ENCODE measurements at regions not wholly inside any gene's neighbourhood (a gene's known extent, or its start where the extent isn't known, plus 50 kb on each side); places are given as distances from the start of the nearest gene placed in this dataset.
A peak's percentile ranks its signal among the peaks of the same experiment; 100 is the strongest.

- DNase-seq: no peak
- Histone ChIP-seq H3K4me3 (no peak overlapping the region), H3K36me3 (ENCODE audit: control insufficient read depth in 4 of 4, insufficient read depth in 4 of 4, low read length in 4 of 4) (no peaks in the 10 kb centered on the region), H3K9me3 (ENCODE audit: control insufficient read depth in 4 of 4, insufficient read depth in 3 of 4, low read length in 3 of 4) (no peaks in the 10 kb centered on the region), H3K27ac (ENCODE audit: low read depth in 1 of 2, low read length in 1 of 2) (no peak overlapping the region), H3K4me1 (ENCODE audit: control insufficient read depth in 5 of 5, insufficient read depth in 5 of 5, low read length in 5 of 5) (no peaks in the 10 kb centered on the region), H3K9ac (ENCODE audit: insufficient read depth in 1 of 2, low read length in 2 of 2) (no peak overlapping the region), H3K27me3 (ENCODE audit: control insufficient read depth in 3 of 3, insufficient read depth in 3 of 3, low read length in 2 of 3) (no peaks in the 10 kb centered on the region)
- no peak for TF ChIP-seq CTCF (IDR thresholded peaks at IDR 0.05; ENCODE audit: control extremely low read depth, extremely low read depth)
- ATAC-seq (ENCODE audit: insufficient read depth, low FRiP score): no peak
- 66 to 67% methylated on average over 2 of the region's 2 CpGs for WGBS, 2 donors
Observed at GRCh38 chr13:54185101-54185500, 1156.5 kb downstream of the OLFM4 start.

- H3K36me3 ChIP-seq (ENCODE audit: control insufficient read depth in 4 of 4, insufficient read depth in 4 of 4, low read length in 4 of 4): no peaks in the 10 kb centered on the region
- no peaks in the 10 kb centered on the region for H3K4me1 ChIP-seq (ENCODE audit: control insufficient read depth in 5 of 5, insufficient read depth in 5 of 5, low read length in 5 of 5)
- H3K9ac ChIP-seq (ENCODE audit: insufficient read depth in 1 of 2, low read length in 2 of 2): no peak overlapping the region
- no peak overlapping the region for H3K27ac ChIP-seq (ENCODE audit: low read depth in 1 of 2, low read length in 1 of 2)
- DNase-seq: peak; percentile 6 to 29 (median 12)
- no peaks in the 10 kb centered on the region for H3K9me3 ChIP-seq (ENCODE audit: control insufficient read depth in 4 of 4, insufficient read depth in 3 of 4, low read length in 3 of 4)
- WGBS, 2 donors: 53 to 61% methylated on average over 1 of the region's 1 CpG
- ATAC-seq (ENCODE audit: insufficient read depth, low FRiP score): no peak
- H3K4me3 ChIP-seq: no peak overlapping the region
- no peak for TF ChIP-seq CTCF (IDR thresholded peaks at IDR 0.05; ENCODE audit: control extremely low read depth, extremely low read depth)
- H3K27me3 ChIP-seq (ENCODE audit: control insufficient read depth in 3 of 3, insufficient read depth in 3 of 3, low read length in 2 of 3): no peaks in the 10 kb centered on the region
Observed at GRCh38 chr13:54185785-54186184, 1157.2 kb downstream of the OLFM4 start.

GRCh38 chr13:54187461-54187860 is 1158.8 kb downstream of the OLFM4 start:
- Histone ChIP-seq H3K4me1 (ENCODE audit: control insufficient read depth in 5 of 5, insufficient read depth in 5 of 5, low read length in 5 of 5) (no peaks in the 10 kb centered on the region), H3K4me3 (no peak overlapping the region), H3K36me3 (ENCODE audit: control insufficient read depth in 4 of 4, insufficient read depth in 4 of 4, low read length in 4 of 4) (no peaks in the 10 kb centered on the region), H3K27me3 (ENCODE audit: control insufficient read depth in 3 of 3, insufficient read depth in 3 of 3, low read length in 2 of 3) (no peaks in the 10 kb centered on the region), H3K9me3 (ENCODE audit: control insufficient read depth in 4 of 4, insufficient read depth in 3 of 4, low read length in 3 of 4) (no peaks in the 10 kb centered on the region), H3K27ac (ENCODE audit: low read depth in 1 of 2, low read length in 1 of 2) (no peak overlapping the region), H3K9ac (ENCODE audit: insufficient read depth in 1 of 2, low read length in 2 of 2) (no peak overlapping the region)
- DNase-seq (no peak), ATAC-seq (ENCODE audit: insufficient read depth, low FRiP score) (no peak)
- 88 to 94% methylated on average over 1 of the region's 1 CpG for WGBS, 2 donors
- TF ChIP-seq CTCF (IDR thresholded peaks at IDR 0.05; ENCODE audit: control extremely low read depth, extremely low read depth): no peak

- no peak overlapping the region for H3K9ac ChIP-seq (ENCODE audit: insufficient read depth in 1 of 2, low read length in 2 of 2)
- no peaks in the 10 kb centered on the region for H3K4me1 ChIP-seq (ENCODE audit: control insufficient read depth in 5 of 5, insufficient read depth in 5 of 5, low read length in 5 of 5)
- 73% methylated on average over 5 of the region's 5 CpGs for WGBS, 2 donors
- no peak overlapping the region for H3K27ac ChIP-seq (ENCODE audit: low read depth in 1 of 2, low read length in 1 of 2)
- TF ChIP-seq CTCF (IDR thresholded peaks at IDR 0.05; ENCODE audit: control extremely low read depth, extremely low read depth): no peak
- H3K36me3 ChIP-seq (ENCODE audit: control insufficient read depth in 4 of 4, insufficient read depth in 4 of 4, low read length in 4 of 4): no peaks in the 10 kb centered on the region
- DNase-seq: no peak
- no peaks in the 10 kb centered on the region for H3K9me3 ChIP-seq (ENCODE audit: control insufficient read depth in 4 of 4, insufficient read depth in 3 of 4, low read length in 3 of 4)
- H3K4me3 ChIP-seq: no peak overlapping the region
- no peaks in the 10 kb centered on the region for H3K27me3 ChIP-seq (ENCODE audit: control insufficient read depth in 3 of 3, insufficient read depth in 3 of 3, low read length in 2 of 3)
- ATAC-seq (ENCODE audit: insufficient read depth, low FRiP score): no peak
Observed at GRCh38 chr13:54194233-54195024, 1165.8 kb downstream of the OLFM4 start.

All from lung (tissue), 11 donors.